Gastroesophageal sphincter (tissue), 3 donors: ENCODE measurements at regions not wholly inside any gene's neighbourhood (a gene's known extent, or its start where the extent isn't known, plus 50 kb on each side); places are given as distances from the start of the nearest gene placed in this dataset.

Experiments
- POLR2A ChIP-seq, 2 donors: fragments of 450-650 bp; IDR thresholded peaks; one replicate each; pipeline ENCODE4 v1.6.1; 2017; ENCODE audit warnings: antibody characterized with exemption in 2 of 2, mild to moderate bottlenecking in 2 of 2, moderate library complexity in 1 of 2
- POLR2AphosphoS5 ChIP-seq: sonication (generic); formaldehyde crosslinking; IDR thresholded peaks from one replicate; pipeline ENCODE4 v1.6.1; 2017; ENCODE audit warnings: antibody characterized with exemption
- TF ChIP-seq, protein P1 (sequence below), 4 experiments: fragments of 200-600 bp in 2 of 4; fragments of 450-650 bp in 2 of 4; sonication (generic) in 1 of 4; IDR thresholded peaks; one replicate each; pipeline ENCODE4 v1.5.1; 2017 to 2019; ENCODE audit warnings: antibody characterized with exemption in 4 of 4, mild to moderate bottlenecking in 2 of 4, moderate library complexity in 2 of 4

DNA sequence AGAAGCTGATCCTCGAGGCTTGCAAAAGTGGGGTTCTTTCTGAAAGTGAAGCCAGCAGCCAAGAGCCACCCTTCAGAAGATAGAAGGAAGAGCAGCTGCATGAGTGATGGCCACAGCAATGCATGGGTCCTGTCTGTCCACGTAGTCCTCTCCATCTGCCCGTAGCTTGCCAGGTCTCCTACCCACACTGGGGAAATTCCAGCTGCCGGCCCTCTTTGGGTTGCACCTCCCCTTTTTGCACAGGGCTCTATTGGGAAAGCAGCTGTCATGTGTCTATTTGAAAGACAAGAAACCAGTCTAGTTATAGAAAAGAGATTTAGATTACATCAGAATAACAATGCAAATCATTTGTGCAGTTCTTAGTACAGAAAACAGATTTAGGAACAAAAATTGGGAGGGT, 204.4 kb downstream of the GIPC2 start:
- no peak for TF ChIP-seq POLR2A (IDR thresholded peaks at IDR 0.05)
- TF ChIP-seq POLR2AphosphoS5, result no peak
- TF ChIP-seq, protein P1, sequence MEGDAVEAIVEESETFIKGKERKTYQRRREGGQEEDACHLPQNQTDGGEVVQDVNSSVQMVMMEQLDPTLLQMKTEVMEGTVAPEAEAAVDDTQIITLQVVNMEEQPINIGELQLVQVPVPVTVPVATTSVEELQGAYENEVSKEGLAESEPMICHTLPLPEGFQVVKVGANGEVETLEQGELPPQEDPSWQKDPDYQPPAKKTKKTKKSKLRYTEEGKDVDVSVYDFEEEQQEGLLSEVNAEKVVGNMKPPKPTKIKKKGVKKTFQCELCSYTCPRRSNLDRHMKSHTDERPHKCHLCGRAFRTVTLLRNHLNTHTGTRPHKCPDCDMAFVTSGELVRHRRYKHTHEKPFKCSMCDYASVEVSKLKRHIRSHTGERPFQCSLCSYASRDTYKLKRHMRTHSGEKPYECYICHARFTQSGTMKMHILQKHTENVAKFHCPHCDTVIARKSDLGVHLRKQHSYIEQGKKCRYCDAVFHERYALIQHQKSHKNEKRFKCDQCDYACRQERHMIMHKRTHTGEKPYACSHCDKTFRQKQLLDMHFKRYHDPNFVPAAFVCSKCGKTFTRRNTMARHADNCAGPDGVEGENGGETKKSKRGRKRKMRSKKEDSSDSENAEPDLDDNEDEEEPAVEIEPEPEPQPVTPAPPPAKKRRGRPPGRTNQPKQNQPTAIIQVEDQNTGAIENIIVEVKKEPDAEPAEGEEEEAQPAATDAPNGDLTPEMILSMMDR (IDR thresholded peaks at IDR 0.05), result no peak
